ENCODE measurements at regions not wholly inside any gene's neighbourhood (a gene's known extent, or its start where the extent isn't known, plus 50 kb on each side); places are given as distances from the start of the nearest gene placed in this dataset.

DNA sequence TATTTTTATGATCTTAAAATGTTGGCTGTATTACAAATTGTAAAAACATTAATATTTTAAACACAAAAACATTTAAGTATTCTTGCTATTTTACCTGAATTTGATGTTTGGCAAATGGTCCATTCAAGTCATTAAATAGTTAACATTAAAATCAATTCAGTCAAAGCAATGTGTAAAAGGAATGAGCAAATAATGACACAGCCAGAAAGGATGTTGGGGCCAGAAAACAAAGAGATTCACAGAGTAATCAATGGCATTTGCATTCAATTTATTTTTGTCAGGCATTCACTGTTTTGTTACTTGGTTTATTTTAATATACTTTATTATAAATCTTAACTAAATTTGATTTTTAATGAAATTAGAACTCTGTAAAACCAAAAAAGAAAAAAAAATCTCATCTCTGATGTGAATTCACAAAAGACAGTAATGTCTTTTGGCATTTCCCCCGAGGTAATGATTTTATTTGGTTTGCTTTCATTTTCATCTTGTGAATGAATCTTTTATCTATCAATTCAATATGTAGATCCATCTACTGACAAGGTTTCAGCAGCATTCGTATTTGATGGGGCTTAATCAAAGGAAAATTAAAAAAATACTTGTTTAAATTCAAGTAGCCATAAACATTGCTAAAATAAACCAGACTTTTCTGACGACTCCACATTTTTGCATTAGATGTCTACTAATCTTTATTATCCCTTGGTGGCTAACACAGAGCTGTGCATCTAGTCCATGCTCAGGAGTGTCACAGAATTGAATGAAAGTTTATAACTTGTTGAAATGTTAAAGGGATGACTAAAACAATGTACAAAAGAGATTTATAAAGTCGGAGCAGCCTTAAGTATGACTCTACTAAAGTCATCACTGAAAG, 866.7 kb upstream of the GJE1 start:
- intact Hi-C loops (cut with micrococcal nuclease) = no loop called here
- no peak for DNase-seq (ENCODE audit: low spot score)
- Mint-ChIP-seq H3K27me3 (ENCODE audit: insufficient read depth) (peaks cover 2% of the 10 kb centered on the region), H3K36me3 (ENCODE audit: low read depth) (no peaks in the 10 kb centered on the region), H3K4me1 (ENCODE audit: low read depth) (no peaks in the 10 kb centered on the region), H3K4me3 (no peak overlapping the region), H3K9me3 (no peaks in the 10 kb centered on the region), H3K27ac (no peak overlapping the region)

DNA sequence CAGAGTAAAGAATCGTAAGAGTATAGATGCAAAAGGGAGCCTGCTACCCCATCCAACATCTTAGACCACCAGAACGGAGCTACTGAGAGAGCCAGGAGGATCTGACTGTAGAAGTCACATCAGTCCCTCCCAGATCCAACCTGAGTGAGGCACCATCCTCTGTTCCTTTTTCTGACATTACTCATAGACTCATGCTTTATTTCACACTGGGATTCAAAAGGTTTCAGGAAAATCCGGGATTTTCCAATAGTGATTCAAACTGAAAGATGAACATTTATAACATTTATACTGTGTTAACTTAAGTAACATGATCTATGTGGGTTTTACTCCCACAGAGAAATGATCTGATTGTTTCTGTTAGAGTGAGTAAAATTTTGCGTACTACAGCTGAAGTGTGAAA, 868.6 kb upstream of the GJE1 start:
- DNase-seq (ENCODE audit: low spot score) = no peak
- no peaks in the 10 kb centered on the region for H3K36me3 Mint-ChIP-seq (ENCODE audit: low read depth)
- H3K27ac Mint-ChIP-seq = no peak overlapping the region
- intact Hi-C loops (cut with micrococcal nuclease) = no loop called here
- H3K9me3 Mint-ChIP-seq = no peaks in the 10 kb centered on the region
- no peak overlapping the region for H3K4me3 Mint-ChIP-seq
- peaks cover 2% of the 10 kb centered on the region for H3K27me3 Mint-ChIP-seq (ENCODE audit: insufficient read depth)
- no peaks in the 10 kb centered on the region for H3K4me1 Mint-ChIP-seq (ENCODE audit: low read depth)

DNA sequence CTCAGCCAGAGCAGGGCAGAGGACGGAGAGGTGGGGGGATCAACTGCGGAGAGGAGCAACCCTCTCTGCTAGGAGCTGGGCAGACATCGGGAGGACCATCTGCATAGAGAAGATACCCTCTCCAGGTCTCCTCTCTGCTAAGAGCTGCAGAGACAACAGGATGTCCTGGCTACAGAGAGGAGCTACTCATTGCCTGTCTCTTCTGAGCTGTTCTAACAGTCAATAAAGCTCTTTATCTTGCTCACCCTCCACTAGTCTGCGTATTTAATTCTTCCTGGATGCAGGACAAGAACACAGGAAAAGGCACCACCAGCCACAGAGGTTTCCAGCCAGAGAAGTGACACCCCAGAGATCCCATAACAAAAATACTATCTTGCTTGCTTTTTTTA, 871.1 kb upstream of the GJE1 start:
- H3K4me3 Mint-ChIP-seq = no peak overlapping the region
- H3K9me3 Mint-ChIP-seq = no peaks in the 10 kb centered on the region
- H3K36me3 Mint-ChIP-seq (ENCODE audit: low read depth) = no peaks in the 10 kb centered on the region
- H3K4me1 Mint-ChIP-seq (ENCODE audit: low read depth) = no peaks in the 10 kb centered on the region
- peaks cover 2% of the 10 kb centered on the region for H3K27me3 Mint-ChIP-seq (ENCODE audit: insufficient read depth)
- intact Hi-C loops (cut with micrococcal nuclease) = no loop called here
- H3K27ac Mint-ChIP-seq = no peak overlapping the region
- no peak for DNase-seq (ENCODE audit: low spot score)

DNA sequence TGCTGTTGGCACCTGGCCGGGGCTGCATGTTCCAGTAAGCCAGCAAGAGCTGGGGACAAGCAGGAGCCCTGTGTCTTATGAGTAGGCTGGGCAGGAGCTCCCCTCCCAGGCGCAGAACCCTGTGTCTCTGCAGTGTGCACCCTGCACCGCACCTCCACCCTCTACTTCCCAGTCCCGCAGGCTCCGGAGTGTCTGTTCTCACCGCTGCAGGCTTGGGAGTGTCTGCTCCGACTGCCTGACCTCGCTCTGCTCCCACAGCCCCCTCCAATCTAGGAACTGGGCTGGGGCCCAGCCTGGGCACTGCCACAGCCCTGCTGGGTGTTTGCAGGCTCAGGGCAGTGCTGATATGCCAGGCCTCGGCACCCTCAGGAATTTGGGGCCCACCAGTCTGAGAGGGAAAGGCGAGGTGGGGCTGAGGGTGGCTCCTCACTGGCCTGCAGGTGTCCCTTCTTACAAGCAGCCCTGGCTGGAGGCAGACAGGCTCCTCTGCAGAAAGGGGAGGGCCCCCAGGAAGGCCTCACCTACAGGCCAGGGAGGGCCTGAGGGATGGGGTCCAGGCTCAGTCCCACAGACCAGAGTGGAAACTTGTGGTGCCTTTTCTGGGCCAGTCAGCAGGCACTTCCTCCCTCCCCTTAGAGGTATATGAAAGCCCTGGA, 871.6 kb upstream of the GJE1 start:
- no peaks in the 10 kb centered on the region for H3K36me3 Mint-ChIP-seq (ENCODE audit: low read depth)
- H3K27ac Mint-ChIP-seq = no peak overlapping the region
- no peak for DNase-seq (ENCODE audit: low spot score)
- H3K4me3 Mint-ChIP-seq = no peak overlapping the region
- H3K4me1 Mint-ChIP-seq (ENCODE audit: low read depth) = no peaks in the 10 kb centered on the region
- no peaks in the 10 kb centered on the region for H3K9me3 Mint-ChIP-seq
- intact Hi-C loops (cut with micrococcal nuclease) = no loop called here
- H3K27me3 Mint-ChIP-seq (ENCODE audit: insufficient read depth) = peaks cover 2% of the 10 kb centered on the region

DNA sequence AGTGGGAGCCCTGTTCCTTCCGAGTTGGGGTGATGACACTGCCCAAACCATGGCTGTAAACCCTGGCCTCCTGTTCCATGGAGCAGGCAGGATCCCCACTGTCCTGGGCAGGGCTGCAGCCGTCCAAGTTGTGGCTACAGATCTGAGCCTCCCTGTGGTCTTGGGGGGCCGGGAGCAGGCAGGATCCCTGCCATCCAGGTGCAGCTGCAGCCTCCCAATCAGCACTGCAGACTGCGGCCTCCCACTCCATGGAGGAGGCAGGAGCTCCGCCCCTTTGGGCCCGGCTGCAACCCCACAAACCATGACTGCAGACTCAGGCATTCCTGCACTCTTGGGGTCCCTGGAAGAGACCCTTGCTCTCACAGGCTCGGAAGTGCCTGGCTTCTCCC, 872.1 kb upstream of the GJE1 start:
- H3K4me3 Mint-ChIP-seq = no peak overlapping the region
- intact Hi-C loops (cut with micrococcal nuclease) = no loop called here
- no peak overlapping the region for H3K27ac Mint-ChIP-seq
- H3K36me3 Mint-ChIP-seq (ENCODE audit: low read depth) = no peaks in the 10 kb centered on the region
- DNase-seq (ENCODE audit: low spot score) = no peak
- no peaks in the 10 kb centered on the region for H3K4me1 Mint-ChIP-seq (ENCODE audit: low read depth)
- no peaks in the 10 kb centered on the region for H3K9me3 Mint-ChIP-seq
- peaks cover 2% of the 10 kb centered on the region for H3K27me3 Mint-ChIP-seq (ENCODE audit: insufficient read depth)

DNA sequence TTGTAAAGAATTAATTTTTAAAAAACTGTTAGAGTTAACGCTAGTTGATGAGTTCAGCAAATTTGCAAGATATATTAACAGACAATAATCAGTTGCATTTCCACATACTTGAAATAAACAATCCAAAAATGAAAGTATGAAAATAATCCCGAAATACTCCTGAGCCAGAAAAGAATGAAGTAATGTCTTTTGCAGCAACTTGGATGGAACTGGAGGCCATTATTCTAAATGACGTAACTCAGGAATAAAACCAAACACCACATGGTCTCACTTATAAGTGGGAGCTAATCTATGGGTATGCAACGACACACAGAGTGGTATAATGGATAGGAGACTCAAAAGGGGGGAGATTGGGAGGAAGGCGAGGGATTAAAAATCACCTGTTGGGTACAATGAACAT, 872.9 kb upstream of the GJE1 start:
- no peak overlapping the region for H3K27ac Mint-ChIP-seq
- H3K36me3 Mint-ChIP-seq (ENCODE audit: low read depth) = no peaks in the 10 kb centered on the region
- intact Hi-C loops (cut with micrococcal nuclease) = no loop called here
- peaks cover 2% of the 10 kb centered on the region for H3K27me3 Mint-ChIP-seq (ENCODE audit: insufficient read depth)
- DNase-seq (ENCODE audit: low spot score) = no peak
- no peak overlapping the region for H3K4me3 Mint-ChIP-seq
- no peaks in the 10 kb centered on the region for H3K9me3 Mint-ChIP-seq
- no peaks in the 10 kb centered on the region for H3K4me1 Mint-ChIP-seq (ENCODE audit: low read depth)

DNA sequence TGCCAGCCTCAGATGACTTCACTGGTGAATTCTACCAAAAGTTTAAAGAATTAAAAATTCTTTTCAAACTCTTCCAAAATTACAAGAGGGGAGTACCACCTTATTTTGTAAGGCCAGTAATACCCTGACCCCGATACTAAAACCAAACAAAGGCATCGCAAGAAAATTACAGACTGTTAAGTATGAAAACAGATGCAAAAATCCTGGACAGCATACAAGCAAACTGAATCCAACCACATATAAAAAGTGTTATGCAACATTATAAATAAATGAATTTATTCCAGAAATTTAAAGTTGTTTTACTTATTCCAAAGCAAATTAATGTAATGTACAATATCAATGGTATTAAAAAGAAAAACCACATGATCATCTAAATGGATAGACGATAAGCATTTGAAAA, 873.6 kb upstream of the GJE1 start:
- Mint-ChIP-seq H3K36me3 (ENCODE audit: low read depth) (no peaks in the 10 kb centered on the region), H3K4me1 (ENCODE audit: low read depth) (no peaks in the 10 kb centered on the region), H3K4me3 (no peak overlapping the region), H3K27me3 (ENCODE audit: insufficient read depth) (peaks cover 2% of the 10 kb centered on the region), H3K27ac (no peak overlapping the region), H3K9me3 (no peaks in the 10 kb centered on the region)
- intact Hi-C loops (cut with micrococcal nuclease) = no loop called here
- DNase-seq (ENCODE audit: low spot score) = no peak

DNA sequence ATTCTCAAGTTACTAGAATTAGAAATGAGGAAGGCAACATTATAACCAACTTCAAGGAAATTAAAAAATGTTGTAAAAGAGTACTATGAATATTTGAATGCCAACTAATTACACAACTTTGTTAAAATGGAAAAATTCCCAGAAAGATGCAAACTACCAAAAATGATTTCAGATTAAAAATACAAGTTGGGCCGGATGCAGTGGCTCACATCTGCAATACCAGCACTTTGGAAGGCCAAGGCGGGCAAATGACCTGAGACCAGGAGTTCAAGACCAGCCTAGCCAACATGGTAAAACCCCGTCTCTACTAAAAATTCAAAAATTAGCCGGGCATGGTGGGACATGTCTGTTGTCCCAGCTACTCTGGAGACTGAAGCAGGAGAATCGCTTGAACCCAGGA, 874.2 kb upstream of the GJE1 start:
- Mint-ChIP-seq H3K4me3 (no peak overlapping the region), H3K4me1 (ENCODE audit: low read depth) (no peaks in the 10 kb centered on the region), H3K27me3 (ENCODE audit: insufficient read depth) (peaks cover 2% of the 10 kb centered on the region), H3K9me3 (no peaks in the 10 kb centered on the region), H3K27ac (no peak overlapping the region), H3K36me3 (ENCODE audit: low read depth) (no peaks in the 10 kb centered on the region)
- intact Hi-C loops (cut with micrococcal nuclease) = no loop called here
- DNase-seq (ENCODE audit: low spot score) = no peak

DNA sequence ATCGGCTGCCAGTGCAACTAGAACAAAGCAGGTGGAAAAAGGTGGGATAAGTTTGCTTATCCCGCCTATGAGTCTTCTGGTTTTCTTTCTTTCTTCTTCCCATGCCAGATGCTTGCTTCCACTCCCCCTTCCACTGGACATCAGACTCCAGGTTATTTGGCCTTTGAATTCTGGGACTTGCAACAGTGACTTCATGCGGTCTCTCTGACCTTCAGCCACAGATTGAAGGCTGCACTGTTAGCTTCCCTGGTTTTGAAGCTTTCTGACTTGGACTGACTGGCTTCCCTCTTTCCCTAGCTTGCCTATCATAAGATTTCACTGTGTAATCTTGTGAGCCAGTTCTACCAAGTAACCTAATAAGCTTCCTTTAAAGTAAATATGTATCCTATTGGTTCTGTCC, 878.4 kb upstream of the GJE1 start:
- H3K4me3 Mint-ChIP-seq = no peak overlapping the region
- intact Hi-C loops (cut with micrococcal nuclease) = no loop called here
- no peaks in the 10 kb centered on the region for H3K36me3 Mint-ChIP-seq (ENCODE audit: low read depth)
- no peaks in the 10 kb centered on the region for H3K9me3 Mint-ChIP-seq
- H3K27ac Mint-ChIP-seq = no peak overlapping the region
- DNase-seq (ENCODE audit: low spot score) = no peak
- H3K27me3 Mint-ChIP-seq (ENCODE audit: insufficient read depth) = no peaks in the 10 kb centered on the region
- no peaks in the 10 kb centered on the region for H3K4me1 Mint-ChIP-seq (ENCODE audit: low read depth)

DNA sequence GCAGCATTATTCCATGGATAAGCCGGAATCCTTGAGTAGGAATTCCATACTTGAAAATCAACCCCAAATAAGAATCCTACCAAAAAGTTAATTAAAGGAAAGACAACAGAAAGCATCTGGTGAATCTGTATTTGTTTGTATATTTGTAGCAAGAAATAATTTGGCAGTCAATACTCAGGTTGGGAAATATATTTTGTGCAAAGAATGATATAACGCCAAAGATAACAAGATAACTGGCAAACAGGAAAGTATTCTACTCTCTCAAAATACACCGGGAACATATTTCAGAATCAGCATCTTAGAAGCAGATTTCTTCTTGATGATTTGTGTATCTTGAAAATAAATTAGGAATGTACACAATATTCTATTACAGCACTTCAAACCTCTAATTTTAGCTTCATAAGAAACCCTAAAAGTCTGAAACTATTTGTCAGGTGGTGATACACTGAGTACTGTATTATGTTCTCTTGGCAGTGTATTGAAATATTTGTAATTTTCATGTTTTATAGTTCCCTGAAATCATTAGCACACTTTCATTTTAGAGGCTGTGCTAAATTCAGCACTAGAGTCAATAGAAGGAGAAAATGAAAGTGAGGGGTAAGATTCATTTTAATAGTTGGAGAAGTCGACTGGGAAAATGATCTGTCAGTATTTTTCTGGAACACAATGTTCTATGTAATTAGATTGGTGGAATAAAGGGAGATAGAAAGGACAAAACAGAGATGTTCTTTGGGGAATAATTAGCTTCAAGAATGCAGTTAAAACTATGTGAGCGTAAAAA, 879.7 kb upstream of the GJE1 start:
- no peaks in the 10 kb centered on the region for H3K36me3 Mint-ChIP-seq (ENCODE audit: low read depth)
- H3K27me3 Mint-ChIP-seq (ENCODE audit: insufficient read depth) = no peaks in the 10 kb centered on the region
- intact Hi-C loops (cut with micrococcal nuclease) = no loop called here
- no peaks in the 10 kb centered on the region for H3K9me3 Mint-ChIP-seq
- no peak for DNase-seq (ENCODE audit: low spot score)
- no peak overlapping the region for H3K27ac Mint-ChIP-seq
- no peak overlapping the region for H3K4me3 Mint-ChIP-seq
- no peaks in the 10 kb centered on the region for H3K4me1 Mint-ChIP-seq (ENCODE audit: low read depth)

DNA sequence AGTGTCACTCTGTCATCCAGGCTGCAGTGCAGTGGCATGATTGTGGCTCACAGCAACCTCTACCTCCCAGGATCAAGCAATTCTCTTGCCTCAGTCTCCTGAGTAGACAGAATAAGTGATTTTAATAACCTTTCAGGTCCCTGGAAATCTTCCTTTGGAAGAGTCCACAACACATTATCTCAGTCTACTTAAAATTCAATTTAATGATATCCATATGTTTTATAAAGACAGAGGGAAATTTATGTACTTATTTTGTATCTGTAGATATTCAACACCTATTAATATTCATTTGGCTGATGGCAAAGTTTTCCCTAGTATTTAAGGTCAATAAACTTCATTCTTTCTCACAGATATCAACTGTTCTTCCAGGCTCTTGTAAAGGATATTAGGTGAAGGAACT, 881.4 kb upstream of the GJE1 start:
- no peak for DNase-seq (ENCODE audit: low spot score)
- H3K36me3 Mint-ChIP-seq (ENCODE audit: low read depth) = no peaks in the 10 kb centered on the region
- no peaks in the 10 kb centered on the region for H3K9me3 Mint-ChIP-seq
- H3K27me3 Mint-ChIP-seq (ENCODE audit: insufficient read depth) = no peaks in the 10 kb centered on the region
- H3K4me3 Mint-ChIP-seq = no peak overlapping the region
- intact Hi-C loops (cut with micrococcal nuclease) = no loop called here
- H3K4me1 Mint-ChIP-seq (ENCODE audit: low read depth) = no peaks in the 10 kb centered on the region
- no peak overlapping the region for H3K27ac Mint-ChIP-seq

DNA sequence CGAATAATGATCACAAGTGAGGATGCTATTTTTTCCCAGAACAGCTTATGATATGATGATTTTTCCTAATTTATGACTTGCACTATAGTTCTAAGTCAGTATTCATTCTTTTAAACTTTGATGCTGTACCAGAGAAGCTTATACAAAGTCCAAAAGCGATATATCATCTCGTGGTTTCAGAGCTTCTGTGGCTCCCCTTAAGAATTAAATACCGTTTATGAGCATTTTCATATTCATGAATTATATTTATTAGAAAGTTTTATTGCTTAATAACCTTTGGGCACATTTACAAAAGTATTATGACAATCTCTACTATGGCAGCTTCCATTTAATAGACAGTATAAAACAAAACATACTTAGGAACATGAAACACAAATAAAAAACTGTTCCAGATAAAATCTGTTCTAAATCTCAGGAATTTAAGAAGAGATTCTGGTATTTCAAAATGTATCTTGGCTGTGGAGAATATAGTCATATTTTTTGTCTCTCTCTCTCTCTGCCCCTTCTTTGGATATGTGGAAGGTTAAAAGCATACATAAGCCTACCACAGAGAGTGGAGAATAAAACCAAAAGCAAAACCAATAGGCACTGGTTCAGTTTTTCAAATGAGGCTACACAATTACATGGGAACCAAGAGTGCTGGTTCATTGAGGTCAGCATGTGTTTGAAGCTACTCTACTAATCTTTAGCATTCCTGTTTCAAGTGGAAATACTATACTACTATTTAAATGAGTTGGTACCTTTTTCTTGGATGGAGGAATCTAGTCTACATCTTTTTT, 884.5 kb upstream of the GJE1 start:
- Mint-ChIP-seq H3K27me3 (ENCODE audit: insufficient read depth) (no peaks in the 10 kb centered on the region), H3K9me3 (no peaks in the 10 kb centered on the region), H3K4me1 (ENCODE audit: low read depth) (no peaks in the 10 kb centered on the region), H3K27ac (no peak overlapping the region), H3K36me3 (ENCODE audit: low read depth) (no peaks in the 10 kb centered on the region), H3K4me3 (no peak overlapping the region)
- intact Hi-C loops (cut with micrococcal nuclease) = no loop called here
- no peak for DNase-seq (ENCODE audit: low spot score)

DNA sequence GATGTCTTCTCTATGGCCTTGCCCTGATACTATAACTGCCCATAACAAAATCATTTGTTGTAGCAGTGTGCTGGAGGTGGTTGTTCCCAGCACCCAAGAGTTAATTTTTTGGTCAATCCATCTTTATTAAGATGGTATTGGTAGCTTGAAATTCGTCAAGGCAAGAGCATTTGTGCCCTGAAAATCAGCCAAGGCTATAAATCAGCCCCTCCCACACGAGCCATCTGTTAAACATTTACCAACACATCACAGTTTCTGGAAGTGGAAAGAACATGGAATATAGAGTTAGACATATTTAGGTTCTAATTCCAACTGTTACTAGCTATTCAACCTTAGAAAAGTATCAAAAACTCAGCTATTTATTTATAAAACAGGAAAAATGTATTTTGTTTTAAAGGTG, 888.4 kb upstream of the GJE1 start:
- no peaks in the 10 kb centered on the region for H3K36me3 Mint-ChIP-seq (ENCODE audit: low read depth)

More for the DNA sequence above, 888.4 kb upstream of the GJE1 start:
- H3K9me3 Mint-ChIP-seq = no peaks in the 10 kb centered on the region
- H3K27me3 Mint-ChIP-seq (ENCODE audit: insufficient read depth) = no peaks in the 10 kb centered on the region
- intact Hi-C loops (cut with micrococcal nuclease) = no loop called here
- no peaks in the 10 kb centered on the region for H3K4me1 Mint-ChIP-seq (ENCODE audit: low read depth)
- H3K4me3 Mint-ChIP-seq = no peak overlapping the region
- DNase-seq (ENCODE audit: low spot score) = no peak
- H3K27ac Mint-ChIP-seq = no peak overlapping the region

Data from activated T-helper 1 cell treated with anti-CD3 and anti-CD28 coated beads, Interleukin-12 subunit alpha, Interleukin-12 subunit beta, Interleukin-2, Interleukin-4 antibody, amounts not matched to agents 30 ng/mL and 10 ng/mL and 1 ng/mL, durations not matched to agents 14 hours and 24 hours and 36 hours (primary cell).